Hepatocyte (in vitro differentiated cells): ENCODE measurements at regions not wholly inside any gene's neighbourhood (a gene's known extent, or its start where the extent isn't known, plus 50 kb on each side); places are given as distances from the start of the nearest gene placed in this dataset.
A peak's percentile ranks its signal among the peaks of the same experiment; 100 is the strongest.

Experiments
- DNase-seq: peaks from one replicate; pipeline ENCODE4 v3.0.0-alpha.2; 2016; ENCODE audit warnings: low spot score
- H2AFZ ChIP-seq: fragments of 200-600 bp; sonication (generic); 2 replicates; pipeline ENCODE4 v1.6.0; 2016; ENCODE audit warnings: antibody characterized with exemption, mild to moderate bottlenecking
- H3K27ac ChIP-seq: fragments of 200-600 bp; sonication (generic); 2 replicates; pipeline ENCODE4 v1.5.1; 2016; ENCODE audit warnings: mild to moderate bottlenecking
- H3K27me3 ChIP-seq: fragments of 200-600 bp; sonication (generic); 2 replicates; pipeline ENCODE4 v1.6.1; 2016
- H3K36me3 ChIP-seq: fragments of 200-600 bp; sonication (generic); replicated peaks from 2 replicates; pipeline ENCODE4 v1.5.1; 2016; ENCODE audit warnings: low read depth; ENCODE audit not compliant: insufficient read depth
- H3K4me1 ChIP-seq: fragments of 200-600 bp; sonication (generic); 2 replicates; pipeline ENCODE4 v1.5.1; 2016; ENCODE audit warnings: mild to moderate bottlenecking, moderate library complexity; ENCODE audit not compliant: insufficient read depth
- H3K4me2 ChIP-seq: fragments of 200-600 bp; sonication (generic); 2 replicates; pipeline ENCODE4 v1.6.0; 2016
- H3K4me3 ChIP-seq: fragments of 200-600 bp; sonication (generic); 2 replicates; pipeline ENCODE4 v1.5.1; 2016; ENCODE audit warnings: mild to moderate bottlenecking
- H3K79me2 ChIP-seq: fragments of 200-600 bp; sonication (generic); 2 replicates; pipeline ENCODE4 v1.6.0; 2017; ENCODE audit warnings: mild to moderate bottlenecking
- H3K9me2 ChIP-seq: fragments of 200-600 bp; sonication (generic); replicated peaks from 2 replicates; pipeline ENCODE4 v1.6.0; 2017; ENCODE audit warnings: mild to moderate bottlenecking; ENCODE audit not compliant: insufficient read depth
- H3K9me3 ChIP-seq: fragments of 200-600 bp; sonication (generic); 2 replicates; pipeline ENCODE4 v1.5.1; 2016; ENCODE audit warnings: low read depth, mild to moderate bottlenecking
- H4K20me1 ChIP-seq: fragments of 200-600 bp; sonication (generic); 2 replicates; pipeline ENCODE4 v1.6.0; 2016; ENCODE audit warnings: mild to moderate bottlenecking; ENCODE audit not compliant: insufficient read depth, poor library complexity, severe bottlenecking
- EZH2 ChIP-seq: fragments of 200-600 bp; sonication (generic); IDR thresholded peaks from 2 replicates; pipeline ENCODE4 v1.6.1; 2016; ENCODE audit warnings: antibody characterized with exemption, mild to moderate bottlenecking, borderline replicate concordance
- EZH2phosphoT487 ChIP-seq: fragments of 200-600 bp; sonication (generic); IDR thresholded peaks from one replicate; pipeline ENCODE4 v1.6.1; 2018; ENCODE audit warnings: antibody characterized with exemption, mild to moderate bottlenecking, low read depth, moderate library complexity; ENCODE audit not compliant: unreplicated experiment, severe bottlenecking
- WGBS: methylation state at CpG from one replicate; pipeline ENCODE4 v1.1.6; 2016; ENCODE audit warnings: low lambda C conversion rate; ENCODE audit errors: missing lambda C conversion rate; 5-methylcytosine and 5-hydroxymethylcytosine counted together
- TF ChIP-seq, protein P1 (sequence below): fragments of 200-600 bp; sonication (generic); IDR thresholded peaks from 2 replicates; pipeline ENCODE4 v1.5.1; 2016; ENCODE audit warnings: antibody characterized with exemption, mild to moderate bottlenecking; ENCODE audit not compliant: poor library complexity

DNA sequence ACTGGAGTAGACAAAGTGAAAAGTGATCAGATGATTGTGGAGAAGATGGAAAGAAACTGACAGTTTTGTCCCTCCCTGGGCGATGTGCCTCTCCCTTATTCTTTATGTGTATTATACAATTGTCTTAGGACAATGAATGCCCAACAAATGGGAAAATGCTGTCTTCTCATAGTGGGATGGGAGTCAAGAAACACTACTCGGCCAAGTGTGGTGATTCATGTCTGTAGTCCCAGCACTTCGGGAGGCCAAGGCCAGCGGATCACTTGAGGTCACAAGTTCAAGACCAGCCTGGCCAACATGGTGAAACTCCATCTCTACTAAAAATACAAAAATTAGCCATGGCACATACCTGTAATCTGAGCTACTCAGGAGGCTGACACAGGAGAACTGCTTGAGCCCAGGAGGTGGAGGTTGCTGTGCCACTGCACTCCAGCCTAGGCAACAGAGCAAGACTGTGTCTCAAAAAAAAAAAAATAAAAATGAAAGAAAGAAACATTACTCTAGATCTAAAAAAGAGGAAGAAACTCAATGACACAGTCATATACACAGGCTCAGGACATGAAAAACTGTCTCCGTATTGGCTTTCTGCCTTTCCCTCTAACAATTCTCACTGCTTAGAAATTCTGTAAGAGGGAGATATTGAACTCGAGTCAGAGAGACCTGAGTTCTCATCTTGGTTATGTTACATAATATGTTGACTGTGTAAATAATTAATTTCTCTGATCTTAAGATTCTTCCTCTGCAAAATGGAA, 67.9 kb upstream of the TARS1 start:
- WGBS: 93% methylated on average over 6 of the region's 6 CpGs

DNA sequence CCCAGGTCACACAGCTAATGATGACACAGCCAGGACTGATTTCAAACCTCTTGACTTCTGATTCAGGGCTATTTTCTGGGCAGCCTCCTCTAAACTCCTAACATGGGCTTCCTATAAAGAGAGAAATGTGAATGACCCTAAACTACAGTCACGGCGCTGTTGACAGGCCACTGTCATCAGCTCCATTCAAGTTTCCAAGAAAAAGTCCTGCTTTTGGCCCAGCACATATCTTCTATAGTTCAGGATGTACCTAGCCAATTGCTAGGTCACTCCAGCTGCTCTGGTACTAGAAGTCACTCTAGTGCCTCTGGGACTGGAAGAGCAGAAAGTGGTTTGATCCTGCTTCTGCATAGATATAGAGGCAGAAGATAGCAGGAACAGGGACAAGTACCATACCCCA, 64.9 kb upstream of the TARS1 start:
- Histone ChIP-seq H3K9me2 (no peaks in the 10 kb centered on the region), H2AFZ (no peak overlapping the region), H3K4me1 (no peaks in the 10 kb centered on the region), H3K4me2 (no peak overlapping the region), H4K20me1 (no peaks in the 10 kb centered on the region), H3K4me3 (no peak overlapping the region), H3K36me3 (no peaks in the 10 kb centered on the region), H3K27me3 (no peaks in the 10 kb centered on the region), H3K9me3 (no peaks in the 10 kb centered on the region), H3K79me2 (no peaks in the 10 kb centered on the region), H3K27ac (no peak overlapping the region)
- no peak for TF ChIP-seq EZH2phosphoT487
- TF ChIP-seq EZH2: no peak
- TF ChIP-seq, protein P1, sequence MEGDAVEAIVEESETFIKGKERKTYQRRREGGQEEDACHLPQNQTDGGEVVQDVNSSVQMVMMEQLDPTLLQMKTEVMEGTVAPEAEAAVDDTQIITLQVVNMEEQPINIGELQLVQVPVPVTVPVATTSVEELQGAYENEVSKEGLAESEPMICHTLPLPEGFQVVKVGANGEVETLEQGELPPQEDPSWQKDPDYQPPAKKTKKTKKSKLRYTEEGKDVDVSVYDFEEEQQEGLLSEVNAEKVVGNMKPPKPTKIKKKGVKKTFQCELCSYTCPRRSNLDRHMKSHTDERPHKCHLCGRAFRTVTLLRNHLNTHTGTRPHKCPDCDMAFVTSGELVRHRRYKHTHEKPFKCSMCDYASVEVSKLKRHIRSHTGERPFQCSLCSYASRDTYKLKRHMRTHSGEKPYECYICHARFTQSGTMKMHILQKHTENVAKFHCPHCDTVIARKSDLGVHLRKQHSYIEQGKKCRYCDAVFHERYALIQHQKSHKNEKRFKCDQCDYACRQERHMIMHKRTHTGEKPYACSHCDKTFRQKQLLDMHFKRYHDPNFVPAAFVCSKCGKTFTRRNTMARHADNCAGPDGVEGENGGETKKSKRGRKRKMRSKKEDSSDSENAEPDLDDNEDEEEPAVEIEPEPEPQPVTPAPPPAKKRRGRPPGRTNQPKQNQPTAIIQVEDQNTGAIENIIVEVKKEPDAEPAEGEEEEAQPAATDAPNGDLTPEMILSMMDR: no peak
- WGBS: 94% methylated on average over 2 of the region's 2 CpGs
- no peak for DNase-seq

More for the DNA sequence above, 67.9 kb upstream of the TARS1 start:
- no peaks in the 10 kb centered on the region for H3K9me2 ChIP-seq
- H3K27me3 ChIP-seq: no peaks in the 10 kb centered on the region
- H3K4me3 ChIP-seq: no peak overlapping the region
- no peaks in the 10 kb centered on the region for H4K20me1 ChIP-seq
- H3K79me2 ChIP-seq: no peaks in the 10 kb centered on the region
- H3K27ac ChIP-seq: no peak overlapping the region
- no peaks in the 10 kb centered on the region for H3K9me3 ChIP-seq
- no peak overlapping the region for H3K4me2 ChIP-seq
- no peaks in the 10 kb centered on the region for H3K36me3 ChIP-seq
- H3K4me1 ChIP-seq: no peaks in the 10 kb centered on the region
- TF ChIP-seq, protein P1: no peak
- TF ChIP-seq EZH2phosphoT487 (no peak), EZH2 (no peak)
- no peak for DNase-seq
- no peak overlapping the region for H2AFZ ChIP-seq

GRCh38 chr5:33379757-33380156, 61.0 kb upstream of the TARS1 start:
- Histone ChIP-seq H3K27ac (no peak overlapping the region), H3K4me1 (no peaks in the 10 kb centered on the region), H3K36me3 (no peaks in the 10 kb centered on the region), H3K9me2 (no peaks in the 10 kb centered on the region), H3K79me2 (no peaks in the 10 kb centered on the region), H3K9me3 (no peaks in the 10 kb centered on the region), H3K4me2 (no peak overlapping the region), H4K20me1 (no peaks in the 10 kb centered on the region), H2AFZ (no peak overlapping the region), H3K27me3 (no peaks in the 10 kb centered on the region), H3K4me3 (no peak overlapping the region)
- DNase-seq: peak; percentile 20
- WGBS: 77% methylated on average over 10 of the region's 10 CpGs
- TF ChIP-seq EZH2: no peak
- TF ChIP-seq, protein P1: peak; percentile 38
- TF ChIP-seq EZH2phosphoT487: no peak
